NCI-H748 (cell line): ENCODE measurements at regions not wholly inside any gene's neighbourhood (a gene's known extent, or its start where the extent isn't known, plus 50 kb on each side); places are given as distances from the start of the nearest gene placed in this dataset.
A peak's percentile ranks its signal among the peaks of the same experiment; 100 is the strongest.
"Not testable (repeated sequence)": the region's sequence is repeated elsewhere in the genome, so short reads cannot be mapped to it uniquely, and the experiment has no call there.

Experiments used
- DNase-seq: peaks from one replicate; lab custom pipeline; 2025; ENCODE audit not compliant: unreplicated experiment; lab: John Stamatoyannopoulos, UW

GRCh38 chr7:112669306-112669705 is 120.9 kb downstream of the TMEM168 start:
- no peak for DNase-seq

- DNase-seq, result no peak
Measured at GRCh38 chr7:112670193-112670592, 120.0 kb downstream of the TMEM168 start.

- DNase-seq, result no peak
Measured at GRCh38 chr7:112678626-112679025, 111.6 kb downstream of the TMEM168 start.

- not testable (repeated sequence) for DNase-seq
Measured at GRCh38 chr7:112689466-112690177, 100.6 kb downstream of the TMEM168 start.

- peak; percentile 79 for DNase-seq
Measured at GRCh38 chr7:112692333-112692732, 97.9 kb downstream of the TMEM168 start.

GRCh38 chr7:112697211-112697610 is 93.0 kb downstream of the TMEM168 start:
- DNase-seq, result not testable (repeated sequence)

GRCh38 chr7:112699725-112700513 is 90.3 kb downstream of the TMEM168 start:
- DNase-seq, result no peak

- DNase-seq, result no peak
Measured at GRCh38 chr7:112701456-112701855, 88.7 kb downstream of the TMEM168 start.

GRCh38 chr7:112707655-112708054 is 82.5 kb downstream of the TMEM168 start:
- peak; percentile 53 for DNase-seq

GRCh38 chr7:112708236-112708635 is 82.0 kb downstream of the TMEM168 start:
- no peak for DNase-seq
